ENCODE measurements at regions not wholly inside any gene's neighbourhood (a gene's known extent, or its start where the extent isn't known, plus 50 kb on each side); places are given as distances from the start of the nearest gene placed in this dataset.

DNA sequence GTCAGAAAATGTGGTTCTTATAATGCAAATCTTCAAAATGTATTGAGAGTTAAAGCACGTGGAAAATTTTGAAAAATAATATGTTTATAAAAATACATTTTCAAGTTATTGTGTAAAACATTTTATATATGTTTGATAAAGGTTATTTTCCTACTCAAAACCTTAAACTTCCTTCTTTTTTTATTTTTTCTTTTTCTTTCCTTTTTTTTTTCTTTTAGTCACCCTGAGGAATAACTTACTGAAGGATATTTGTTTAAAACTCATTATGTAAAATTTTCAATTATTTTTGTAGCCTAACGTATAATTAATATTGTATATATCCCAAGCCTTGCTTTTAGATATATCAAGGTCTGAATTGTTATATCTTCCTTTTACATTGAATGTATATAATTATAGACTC, 346.8 kb upstream of the GYPC start:
- TF ChIP-seq, protein P1, sequence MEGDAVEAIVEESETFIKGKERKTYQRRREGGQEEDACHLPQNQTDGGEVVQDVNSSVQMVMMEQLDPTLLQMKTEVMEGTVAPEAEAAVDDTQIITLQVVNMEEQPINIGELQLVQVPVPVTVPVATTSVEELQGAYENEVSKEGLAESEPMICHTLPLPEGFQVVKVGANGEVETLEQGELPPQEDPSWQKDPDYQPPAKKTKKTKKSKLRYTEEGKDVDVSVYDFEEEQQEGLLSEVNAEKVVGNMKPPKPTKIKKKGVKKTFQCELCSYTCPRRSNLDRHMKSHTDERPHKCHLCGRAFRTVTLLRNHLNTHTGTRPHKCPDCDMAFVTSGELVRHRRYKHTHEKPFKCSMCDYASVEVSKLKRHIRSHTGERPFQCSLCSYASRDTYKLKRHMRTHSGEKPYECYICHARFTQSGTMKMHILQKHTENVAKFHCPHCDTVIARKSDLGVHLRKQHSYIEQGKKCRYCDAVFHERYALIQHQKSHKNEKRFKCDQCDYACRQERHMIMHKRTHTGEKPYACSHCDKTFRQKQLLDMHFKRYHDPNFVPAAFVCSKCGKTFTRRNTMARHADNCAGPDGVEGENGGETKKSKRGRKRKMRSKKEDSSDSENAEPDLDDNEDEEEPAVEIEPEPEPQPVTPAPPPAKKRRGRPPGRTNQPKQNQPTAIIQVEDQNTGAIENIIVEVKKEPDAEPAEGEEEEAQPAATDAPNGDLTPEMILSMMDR (IDR thresholded peaks at IDR 0.05), result no peak
- TF ChIP-seq POLR2A (IDR thresholded peaks at IDR 0.05) (no peak), POLR2AphosphoS5 (IDR thresholded peaks at IDR 0.05) (no peak), EP300 (IDR thresholded peaks at IDR 0.05) (no peak)
